ENCODE measurements at regions not wholly inside any gene's neighbourhood (a gene's known extent, or its start where the extent isn't known, plus 50 kb on each side); places are given as distances from the start of the nearest gene placed in this dataset.

DNA sequence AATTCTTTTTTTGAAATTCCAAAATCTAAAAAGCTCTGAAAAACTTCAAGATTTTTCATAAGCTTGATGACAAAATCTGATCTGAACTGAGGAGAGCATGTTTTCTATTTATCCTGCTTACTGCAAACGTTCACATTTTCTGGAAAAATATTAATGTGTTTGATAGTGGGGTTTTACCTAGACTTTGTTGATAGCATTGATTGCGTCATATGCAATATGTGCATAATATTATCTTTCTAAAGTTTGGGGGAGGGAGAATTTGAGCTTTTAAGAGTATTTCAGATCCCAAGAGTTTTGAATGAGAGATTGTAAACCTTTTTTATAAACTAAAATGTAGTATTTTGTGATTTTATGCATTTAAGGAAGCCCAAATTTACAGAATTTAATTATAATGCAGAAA lies 62.8 kb upstream of the CDH6 start:
- Mint-ChIP-seq H3K4me3 (no peak overlapping the region), H3K27ac (no peak overlapping the region), H3K4me1 (no peaks in the 10 kb centered on the region), H3K9me3 (peaks cover 5 to 8% of the 10 kb centered on the region in 2 donors), H3K27me3 (ENCODE audit: low read depth in 2 of 2) (no peaks in the 10 kb centered on the region), H3K36me3 (no peaks in the 10 kb centered on the region)
- WGBS (ENCODE audit: insufficient coverage), result 76% methylated on average over 2 of the region's 2 CpGs
- no peaks in the 10 kb centered on the region for H3K27me3 ChIP-seq (ENCODE audit: control insufficient read depth, insufficient read depth, low read length)
- no peak for ATAC-seq
- TF ChIP-seq, protein P1, sequence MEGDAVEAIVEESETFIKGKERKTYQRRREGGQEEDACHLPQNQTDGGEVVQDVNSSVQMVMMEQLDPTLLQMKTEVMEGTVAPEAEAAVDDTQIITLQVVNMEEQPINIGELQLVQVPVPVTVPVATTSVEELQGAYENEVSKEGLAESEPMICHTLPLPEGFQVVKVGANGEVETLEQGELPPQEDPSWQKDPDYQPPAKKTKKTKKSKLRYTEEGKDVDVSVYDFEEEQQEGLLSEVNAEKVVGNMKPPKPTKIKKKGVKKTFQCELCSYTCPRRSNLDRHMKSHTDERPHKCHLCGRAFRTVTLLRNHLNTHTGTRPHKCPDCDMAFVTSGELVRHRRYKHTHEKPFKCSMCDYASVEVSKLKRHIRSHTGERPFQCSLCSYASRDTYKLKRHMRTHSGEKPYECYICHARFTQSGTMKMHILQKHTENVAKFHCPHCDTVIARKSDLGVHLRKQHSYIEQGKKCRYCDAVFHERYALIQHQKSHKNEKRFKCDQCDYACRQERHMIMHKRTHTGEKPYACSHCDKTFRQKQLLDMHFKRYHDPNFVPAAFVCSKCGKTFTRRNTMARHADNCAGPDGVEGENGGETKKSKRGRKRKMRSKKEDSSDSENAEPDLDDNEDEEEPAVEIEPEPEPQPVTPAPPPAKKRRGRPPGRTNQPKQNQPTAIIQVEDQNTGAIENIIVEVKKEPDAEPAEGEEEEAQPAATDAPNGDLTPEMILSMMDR (IDR thresholded peaks at IDR 0.05), result no peak
- peaks cover 3% of the 10 kb centered on the region for H3K9me3 ChIP-seq (ENCODE audit: control insufficient read depth, insufficient read depth, low read length)
- intact Hi-C loops (cut with micrococcal nuclease), result no loop called here
- H3K4me1 ChIP-seq (ENCODE audit: control insufficient read depth, insufficient read depth, low read length), result no peaks in the 10 kb centered on the region
- no peaks in the 10 kb centered on the region for H3K36me3 ChIP-seq (ENCODE audit: control insufficient read depth, insufficient read depth, low read length)
- DNase-seq, result no peak
- no peak overlapping the region for H3K4me3 ChIP-seq (ENCODE audit: low read length)
- H3K27ac ChIP-seq (ENCODE audit: low read length), result no peak overlapping the region

DNA sequence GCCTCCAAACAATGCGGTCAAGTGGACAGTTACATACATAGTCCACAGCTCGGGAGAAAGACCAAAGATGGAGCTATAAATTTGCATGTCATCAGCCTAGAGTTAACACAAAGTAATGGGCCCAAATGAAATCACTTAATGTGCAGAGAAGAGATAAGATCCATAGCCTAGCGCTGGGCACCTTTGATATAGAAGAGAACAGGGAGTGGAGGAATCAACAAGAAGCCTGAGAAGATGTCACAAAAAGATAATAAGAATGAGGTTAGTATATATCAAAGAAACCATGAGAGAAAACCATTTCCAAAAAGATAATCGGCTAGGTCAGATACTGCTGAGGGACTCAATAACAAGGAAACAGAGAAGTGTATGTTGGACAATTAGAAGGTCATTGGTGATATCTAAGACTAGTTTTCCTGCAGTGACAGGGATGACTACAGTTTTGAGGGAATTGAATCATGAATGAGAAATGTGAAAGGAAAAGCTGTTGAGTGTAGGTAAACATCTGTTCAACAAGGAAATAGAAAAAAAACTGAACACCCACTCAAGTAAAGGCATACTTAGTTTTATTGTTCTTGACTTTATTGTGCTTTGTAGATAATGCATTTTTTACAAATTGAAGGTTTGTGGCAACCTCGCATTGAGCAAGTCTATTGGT lies 68.7 kb upstream of the CDH6 start:
- no peaks in the 10 kb centered on the region for H3K9me3 ChIP-seq (ENCODE audit: control insufficient read depth, insufficient read depth, low read length)
- no peak overlapping the region for H3K4me3 Mint-ChIP-seq
- no peaks in the 10 kb centered on the region for H3K36me3 ChIP-seq (ENCODE audit: control insufficient read depth, insufficient read depth, low read length)
- ATAC-seq, result no peak
- H3K9me3 Mint-ChIP-seq, result peaks cover 14 to 18% of the 10 kb centered on the region in 2 donors
- H3K27ac ChIP-seq (ENCODE audit: low read length), result no peak overlapping the region
- H3K27me3 ChIP-seq (ENCODE audit: control insufficient read depth, insufficient read depth, low read length), result no peaks in the 10 kb centered on the region
- no peak for DNase-seq
- no peaks in the 10 kb centered on the region for H3K4me1 Mint-ChIP-seq
- no peaks in the 10 kb centered on the region for H3K27me3 Mint-ChIP-seq (ENCODE audit: low read depth in 2 of 2)
- no peaks in the 10 kb centered on the region for H3K4me1 ChIP-seq (ENCODE audit: control insufficient read depth, insufficient read depth, low read length)
- TF ChIP-seq, protein P1 (IDR thresholded peaks at IDR 0.05), result no peak
- H3K27ac Mint-ChIP-seq, result no peak overlapping the region
- WGBS (ENCODE audit: insufficient coverage), result 86% methylated on average over 4 of the region's 5 CpGs
- no peak overlapping the region for H3K4me3 ChIP-seq (ENCODE audit: low read length)
- intact Hi-C loops (cut with micrococcal nuclease), result no loop called here
- no peaks in the 10 kb centered on the region for H3K36me3 Mint-ChIP-seq

DNA sequence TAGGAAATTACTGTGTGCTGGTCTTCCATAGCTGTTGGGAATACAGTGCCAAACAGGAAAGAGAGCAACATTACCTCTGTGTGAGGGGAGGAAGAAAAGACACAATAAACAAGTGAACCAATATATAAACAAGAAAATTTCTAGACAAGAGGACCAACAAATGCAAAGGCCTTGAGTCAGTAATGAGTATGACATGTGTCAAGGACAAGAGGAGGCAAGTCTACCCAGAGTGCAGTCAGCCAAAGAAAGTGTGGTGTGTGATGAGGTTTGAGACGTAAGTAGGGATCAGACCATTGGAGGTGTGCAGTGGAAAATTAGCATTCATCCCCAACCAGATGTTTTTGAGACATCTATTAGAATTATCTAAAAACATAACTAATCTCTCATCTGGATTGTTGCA lies 69.5 kb upstream of the CDH6 start:
- Histone ChIP-seq H3K9me3 (ENCODE audit: control insufficient read depth, insufficient read depth, low read length) (no peaks in the 10 kb centered on the region), H3K36me3 (ENCODE audit: control insufficient read depth, insufficient read depth, low read length) (no peaks in the 10 kb centered on the region), H3K27me3 (ENCODE audit: control insufficient read depth, insufficient read depth, low read length) (no peaks in the 10 kb centered on the region), H3K27ac (ENCODE audit: low read length) (no peak overlapping the region), H3K4me3 (ENCODE audit: low read length) (no peak overlapping the region), H3K4me1 (ENCODE audit: control insufficient read depth, insufficient read depth, low read length) (no peaks in the 10 kb centered on the region)
- Mint-ChIP-seq H3K9me3 (peaks cover 12 to 14% of the 10 kb centered on the region in 2 donors), H3K4me3 (no peak overlapping the region), H3K27ac (no peak overlapping the region), H3K27me3 (ENCODE audit: low read depth in 2 of 2) (no peaks in the 10 kb centered on the region), H3K4me1 (no peaks in the 10 kb centered on the region), H3K36me3 (no peaks in the 10 kb centered on the region)
- intact Hi-C loops (cut with micrococcal nuclease), result no loop called here
- TF ChIP-seq, protein P1 (IDR thresholded peaks at IDR 0.05), result no peak
- DNase-seq, result no peak
- ATAC-seq, result no peak
- no CpG with 5 or more reads among the region's 1 CpG for WGBS (ENCODE audit: insufficient coverage)
